HEK293 (cell line): ENCODE measurements at regions not wholly inside any gene's neighbourhood (a gene's known extent, or its start where the extent isn't known, plus 50 kb on each side); places are given as distances from the start of the nearest gene placed in this dataset.

Experiments
- CTCF ChIA-PET: fragments of 350-600 bp; formaldehyde crosslinking; extraction: SDS; loops from one replicate; lab custom pipeline; 2021; ENCODE audit warnings: antibody characterized with exemption; lab: Yijun Ruan, JAX
- POLR2A ChIA-PET: fragments of 300-600 bp; formaldehyde crosslinking; extraction: SDS; loops from one replicate; lab custom pipeline; 2020; ENCODE audit warnings: antibody characterized with exemption, inconsistent platforms; lab: Yijun Ruan, JAX
- H3K27ac ChIP-seq: fragments of 200-500 bp; sonication (Bioruptor generic); 2 replicates; pipeline ENCODE4 v1.5.1; 2014; ENCODE audit warnings: low read depth, low read length, control low read depth, inconsistent platforms; ENCODE audit errors: extremely low read depth
- H3K36me3 ChIP-seq, 2 experiments: fragments of 200-500 bp in 1 of 2; sonication (Bioruptor generic) in 1 of 2; 1 replicate in 1 of 2; 2 replicates in 1 of 2; pipeline ENCODE4 v1.5.1; 2014 to 2017; ENCODE audit warnings: inconsistent platforms in 2 of 2, low read length in 2 of 2; ENCODE audit not compliant: control insufficient read depth in 2 of 2, insufficient read depth in 1 of 2
- H3K4me1 ChIP-seq: fragments of 200-500 bp; sonication (Bioruptor generic); 2 replicates; pipeline ENCODE4 v1.5.1; 2014; ENCODE audit warnings: mild to moderate bottlenecking, low read length, inconsistent platforms; ENCODE audit not compliant: control insufficient read depth, insufficient read depth
- H3K4me3 ChIP-seq: 2 replicates; pipeline ENCODE4 v1.5.1; 2011; ENCODE audit warnings: low read depth, mild to moderate bottlenecking, control low read depth, low read length, moderate library complexity
- H3K9me3 ChIP-seq: fragments of 200-500 bp; sonication (Bioruptor generic); 2 replicates; pipeline ENCODE4 v1.5.1; 2014; ENCODE audit warnings: low read depth, low read length, inconsistent platforms; ENCODE audit not compliant: control insufficient read depth, insufficient read depth
- GFI1B ChIP-seq: fragments of 450-650 bp; formaldehyde crosslinking; IDR thresholded peaks from 2 replicates; pipeline ENCODE4 v1.5.1; 2016; ENCODE audit warnings: missing biosample characterization, missing genetic modification characterization
- GLI2 ChIP-seq: fragments of 450-650 bp; formaldehyde crosslinking; IDR thresholded peaks from 2 replicates; pipeline ENCODE4; 2017; ENCODE audit warnings: missing biosample characterization, missing genetic modification characterization, low read depth, borderline replicate concordance
- OVOL3 ChIP-seq: fragments of 450-650 bp; formaldehyde crosslinking; IDR thresholded peaks from 2 replicates; pipeline ENCODE4 v1.5.1; 2016; ENCODE audit warnings: missing biosample characterization, missing genetic modification characterization
- ZNF140 ChIP-seq: fragments of 450-650 bp; formaldehyde crosslinking; IDR thresholded peaks from 2 replicates; pipeline ENCODE4 v1.5.1; 2016; ENCODE audit warnings: missing biosample characterization, missing genetic modification characterization
- ZNF19 ChIP-seq: fragments of 450-650 bp; formaldehyde crosslinking; IDR thresholded peaks from 2 replicates; pipeline ENCODE4; 2016; ENCODE audit warnings: missing biosample characterization, missing genetic modification characterization, low read depth
- ZNF2 ChIP-seq: fragments of 450-650 bp; formaldehyde crosslinking; IDR thresholded peaks from 2 replicates; pipeline ENCODE4 v1.5.1; 2016; ENCODE audit warnings: missing biosample characterization, missing genetic modification characterization
- ZNF202 ChIP-seq: fragments of 450-650 bp; formaldehyde crosslinking; IDR thresholded peaks from 2 replicates; pipeline ENCODE4 v1.5.1; 2016; ENCODE audit warnings: missing biosample characterization, missing genetic modification characterization, borderline replicate concordance
- ZNF221 ChIP-seq: fragments of 450-650 bp; formaldehyde crosslinking; IDR thresholded peaks from 2 replicates; pipeline ENCODE4 v1.5.1; 2017; ENCODE audit warnings: missing biosample characterization, missing genetic modification characterization, borderline replicate concordance
- ZNF248 ChIP-seq: fragments of 450-650 bp; formaldehyde crosslinking; IDR thresholded peaks from 2 replicates; pipeline ENCODE4 v1.5.1; 2017; ENCODE audit warnings: missing biosample characterization, missing genetic modification characterization
- ZNF529 ChIP-seq: fragments of 450-650 bp; formaldehyde crosslinking; IDR thresholded peaks from 2 replicates; pipeline ENCODE4 v1.5.1; 2017; ENCODE audit warnings: missing genetic modification characterization, missing biosample characterization; ENCODE audit not compliant: insufficient replicate concordance
- ZNF664 ChIP-seq: fragments of 450-650 bp; formaldehyde crosslinking; IDR thresholded peaks from 2 replicates; pipeline ENCODE4 v1.5.1; 2016; ENCODE audit warnings: missing biosample characterization, missing genetic modification characterization
- ZNF707 ChIP-seq: fragments of 450-650 bp; formaldehyde crosslinking; IDR thresholded peaks from 2 replicates; pipeline ENCODE4 v1.5.1; 2016; ENCODE audit warnings: missing biosample characterization, missing genetic modification characterization
- ZNF76 ChIP-seq: fragments of 450-650 bp; formaldehyde crosslinking; IDR thresholded peaks from 2 replicates; pipeline ENCODE4; 2016; ENCODE audit warnings: low read depth, missing biosample characterization, missing genetic modification characterization, borderline replicate concordance
- ZNF791 ChIP-seq: fragments of 450-650 bp; formaldehyde crosslinking; IDR thresholded peaks from 2 replicates; pipeline ENCODE4 v1.5.1; 2016; ENCODE audit warnings: missing biosample characterization, missing genetic modification characterization
- ZNF830 ChIP-seq: fragments of 450-650 bp; IDR thresholded peaks from 2 replicates; pipeline ENCODE4 v1.5.0; 2018; ENCODE audit warnings: missing biosample characterization, missing genetic modification characterization, low read depth, mild to moderate bottlenecking, moderate library complexity
- ZNF837 ChIP-seq: fragments of 450-650 bp; formaldehyde crosslinking; IDR thresholded peaks from 2 replicates; pipeline ENCODE4 v1.5.1; 2016; ENCODE audit warnings: missing biosample characterization, missing genetic modification characterization
- ZSCAN16 ChIP-seq: fragments of 450-650 bp; formaldehyde crosslinking; IDR thresholded peaks from 2 replicates; pipeline ENCODE4 v1.5.1; 2016; ENCODE audit warnings: missing biosample characterization, missing genetic modification characterization
- TF ChIP-seq, protein P1 (sequence below): fragments of 450-650 bp; formaldehyde crosslinking; IDR thresholded peaks from 2 replicates; pipeline ENCODE4 v1.5.1; 2016; ENCODE audit warnings: missing biosample characterization, missing genetic modification characterization
- TF ChIP-seq, protein P2 (sequence below): fragments of 450-650 bp; formaldehyde crosslinking; IDR thresholded peaks from 2 replicates; pipeline ENCODE4 v1.5.1; 2017; ENCODE audit warnings: missing biosample characterization, missing genetic modification characterization
- TF ChIP-seq, protein P3 (sequence below): fragments of 450-650 bp; formaldehyde crosslinking; IDR thresholded peaks from 2 replicates; pipeline ENCODE4 v1.5.1; 2016; ENCODE audit warnings: missing biosample characterization, missing genetic modification characterization
- TF ChIP-seq, protein P4 (sequence below): IDR thresholded peaks from 2 replicates; pipeline ENCODE4 v1.6.1; 2011; ENCODE audit warnings: mild to moderate bottlenecking, low read depth, low read length, borderline replicate concordance
- TF ChIP-seq, protein P5 (sequence below): fragments of 450-650 bp; formaldehyde crosslinking; IDR thresholded peaks from 2 replicates; pipeline ENCODE4 v1.5.1; 2016; ENCODE audit warnings: missing biosample characterization, missing genetic modification characterization

DNA sequence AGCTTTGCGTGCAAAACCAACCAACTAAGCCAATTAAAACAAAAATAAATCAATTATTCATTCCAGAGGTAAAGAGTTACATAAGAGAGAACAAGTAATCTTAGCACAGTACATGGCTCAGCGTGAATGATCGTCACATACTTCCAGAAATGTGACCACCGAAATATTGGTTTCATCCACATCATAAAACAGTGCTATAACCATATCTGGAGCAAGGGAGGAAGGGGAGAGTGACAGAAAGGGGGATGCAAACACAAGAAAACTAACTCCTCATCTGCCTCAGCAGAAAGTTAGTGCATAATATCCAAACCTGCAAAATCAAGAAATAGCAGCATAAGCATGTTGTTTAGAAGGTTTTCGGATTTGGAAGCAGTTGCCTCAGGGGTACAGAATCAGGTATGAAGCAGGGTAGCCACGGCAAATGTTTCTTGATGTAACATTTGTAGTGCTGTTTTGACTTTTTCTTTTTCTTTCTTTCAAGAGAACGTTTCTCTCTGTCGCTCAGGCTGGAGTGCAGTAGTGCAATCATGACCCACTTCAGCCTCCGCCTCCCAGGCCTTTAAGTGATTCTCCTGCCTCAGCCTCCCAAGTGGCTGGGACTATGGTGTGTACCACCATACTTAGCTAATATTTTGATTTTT lies 93.9 kb upstream of the EGLN3 start (continued):
- TF ChIP-seq ZNF707 (tag by site-specific recombination) (no peak), ZNF791 (tag by site-specific recombination) (no peak), ZNF529 (no peak), GFI1B (tag by site-specific recombination) (no peak), ZNF248 (tag by site-specific recombination) (no peak), ZNF76 (tag by site-specific recombination) (no peak), ZNF664 (tag by site-specific recombination) (no peak)

DNA sequence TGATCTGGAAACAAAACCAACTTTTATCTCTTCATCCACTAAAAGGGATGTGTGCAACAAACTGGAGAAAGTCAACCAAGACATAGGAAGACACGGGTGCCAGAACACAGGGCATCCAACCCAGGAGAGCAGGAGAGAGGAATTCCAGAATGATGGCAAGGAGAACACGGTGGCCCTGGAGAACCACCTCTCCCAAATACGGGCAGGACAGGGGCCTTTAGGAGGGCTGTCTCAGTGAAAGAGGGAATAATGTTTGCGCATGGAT lies 93.4 kb upstream of the EGLN3 start:
- ChIA-PET POLR2A (no interaction called here), CTCF (no interaction called here)
- Histone ChIP-seq H3K9me3 (no peaks in the 10 kb centered on the region), H3K27ac (no peak overlapping the region), H3K4me3 (no peak overlapping the region), H3K36me3 (no peaks in the 10 kb centered on the region), H3K4me1 (no peaks in the 10 kb centered on the region)
- TF ChIP-seq, protein P1, sequence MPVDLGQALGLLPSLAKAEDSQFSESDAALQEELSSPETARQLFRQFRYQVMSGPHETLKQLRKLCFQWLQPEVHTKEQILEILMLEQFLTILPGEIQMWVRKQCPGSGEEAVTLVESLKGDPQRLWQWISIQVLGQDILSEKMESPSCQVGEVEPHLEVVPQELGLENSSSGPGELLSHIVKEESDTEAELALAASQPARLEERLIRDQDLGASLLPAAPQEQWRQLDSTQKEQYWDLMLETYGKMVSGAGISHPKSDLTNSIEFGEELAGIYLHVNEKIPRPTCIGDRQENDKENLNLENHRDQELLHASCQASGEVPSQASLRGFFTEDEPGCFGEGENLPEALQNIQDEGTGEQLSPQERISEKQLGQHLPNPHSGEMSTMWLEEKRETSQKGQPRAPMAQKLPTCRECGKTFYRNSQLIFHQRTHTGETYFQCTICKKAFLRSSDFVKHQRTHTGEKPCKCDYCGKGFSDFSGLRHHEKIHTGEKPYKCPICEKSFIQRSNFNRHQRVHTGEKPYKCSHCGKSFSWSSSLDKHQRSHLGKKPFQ (tag by site-specific recombination), result no peak
- TF ChIP-seq ZNF830 (tag by site-specific recombination) (no peak), ZNF202 (tag by site-specific recombination) (no peak)

DNA sequence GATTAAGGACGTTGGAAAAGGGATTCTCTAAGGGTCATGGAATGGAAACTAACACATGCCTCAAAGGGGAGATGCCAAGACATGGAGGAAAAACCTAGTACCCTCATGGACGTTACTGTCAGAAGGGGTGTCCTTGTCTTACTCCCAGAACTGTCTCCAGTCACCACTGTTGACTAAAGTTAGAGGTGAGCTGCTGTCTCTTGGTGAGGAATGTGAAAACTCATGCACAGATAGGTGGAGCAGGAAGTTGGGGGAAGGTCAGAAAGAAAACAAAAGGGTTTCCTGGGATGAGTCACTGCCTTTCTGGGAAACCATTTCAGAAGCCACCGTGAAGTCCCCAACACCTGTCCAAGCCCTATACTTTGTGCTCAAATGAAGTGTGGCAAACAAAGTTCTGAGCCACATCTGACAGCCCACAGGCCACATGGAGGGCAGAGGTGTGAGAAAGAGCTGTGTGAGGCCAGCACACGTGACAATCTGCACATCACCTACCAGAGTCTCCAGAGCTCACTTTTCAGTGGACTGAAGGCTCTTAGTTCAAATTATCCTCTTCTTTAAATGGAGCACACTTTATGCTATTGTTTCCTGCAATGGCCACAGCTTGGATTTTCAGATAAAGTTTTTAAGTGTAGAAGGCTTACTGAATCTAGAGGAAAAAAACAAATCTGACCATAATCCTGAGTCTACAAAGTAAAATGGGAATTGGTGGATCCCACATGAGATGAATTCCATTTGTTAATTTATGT lies 92.9 kb upstream of the EGLN3 start:
- Histone ChIP-seq H3K4me1 (no peaks in the 10 kb centered on the region), H3K27ac (no peak overlapping the region), H3K4me3 (no peak overlapping the region), H3K36me3 (no peaks in the 10 kb centered on the region), H3K9me3 (no peaks in the 10 kb centered on the region)
- ChIA-PET POLR2A (no interaction called here), CTCF (no interaction called here)
- TF ChIP-seq ZNF2 (no peak), OVOL3 (tag by site-specific recombination) (no peak), ZNF837 (tag by site-specific recombination) (no peak), ZNF140 (tag by site-specific recombination) (no peak), GLI2 (no peak), ZNF221 (tag by site-specific recombination) (no peak), ZNF19 (tag by site-specific recombination) (no peak), ZSCAN16 (tag by site-specific recombination) (no peak)
- TF ChIP-seq, protein P2, sequence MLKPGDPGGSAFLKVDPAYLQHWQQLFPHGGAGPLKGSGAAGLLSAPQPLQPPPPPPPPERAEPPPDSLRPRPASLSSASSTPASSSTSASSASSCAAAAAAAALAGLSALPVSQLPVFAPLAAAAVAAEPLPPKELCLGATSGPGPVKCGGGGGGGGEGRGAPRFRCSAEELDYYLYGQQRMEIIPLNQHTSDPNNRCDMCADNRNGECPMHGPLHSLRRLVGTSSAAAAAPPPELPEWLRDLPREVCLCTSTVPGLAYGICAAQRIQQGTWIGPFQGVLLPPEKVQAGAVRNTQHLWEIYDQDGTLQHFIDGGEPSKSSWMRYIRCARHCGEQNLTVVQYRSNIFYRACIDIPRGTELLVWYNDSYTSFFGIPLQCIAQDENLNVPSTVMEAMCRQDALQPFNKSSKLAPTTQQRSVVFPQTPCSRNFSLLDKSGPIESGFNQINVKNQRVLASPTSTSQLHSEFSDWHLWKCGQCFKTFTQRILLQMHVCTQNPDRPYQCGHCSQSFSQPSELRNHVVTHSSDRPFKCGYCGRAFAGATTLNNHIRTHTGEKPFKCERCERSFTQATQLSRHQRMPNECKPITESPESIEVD, result no peak
- TF ChIP-seq, protein P3, sequence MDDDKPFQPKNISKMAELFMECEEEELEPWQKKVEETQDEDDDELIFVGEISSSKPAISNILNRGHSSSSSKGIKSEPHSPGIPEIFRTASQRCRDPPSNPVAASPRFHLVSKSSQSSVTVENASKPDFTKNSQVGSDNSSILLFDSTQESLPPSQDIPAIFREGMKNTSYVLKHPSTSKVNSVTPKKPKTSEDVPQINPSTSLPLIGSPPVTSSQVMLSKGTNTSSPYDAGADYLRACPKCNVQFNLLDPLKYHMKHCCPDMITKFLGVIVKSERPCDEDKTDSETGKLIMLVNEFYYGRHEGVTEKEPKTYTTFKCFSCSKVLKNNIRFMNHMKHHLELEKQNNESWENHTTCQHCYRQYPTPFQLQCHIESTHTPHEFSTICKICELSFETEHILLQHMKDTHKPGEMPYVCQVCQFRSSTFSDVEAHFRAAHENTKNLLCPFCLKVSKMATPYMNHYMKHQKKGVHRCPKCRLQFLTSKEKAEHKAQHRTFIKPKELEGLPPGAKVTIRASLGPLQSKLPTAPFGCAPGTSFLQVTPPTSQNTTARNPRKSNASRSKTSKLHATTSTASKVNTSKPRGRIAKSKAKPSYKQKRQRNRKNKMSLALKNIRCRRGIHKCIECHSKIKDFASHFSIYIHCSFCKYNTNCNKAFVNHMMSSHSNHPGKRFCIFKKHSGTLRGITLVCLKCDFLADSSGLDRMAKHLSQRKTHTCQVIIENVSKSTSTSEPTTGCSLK (tag by site-specific recombination), result no peak
- TF ChIP-seq, protein P4, sequence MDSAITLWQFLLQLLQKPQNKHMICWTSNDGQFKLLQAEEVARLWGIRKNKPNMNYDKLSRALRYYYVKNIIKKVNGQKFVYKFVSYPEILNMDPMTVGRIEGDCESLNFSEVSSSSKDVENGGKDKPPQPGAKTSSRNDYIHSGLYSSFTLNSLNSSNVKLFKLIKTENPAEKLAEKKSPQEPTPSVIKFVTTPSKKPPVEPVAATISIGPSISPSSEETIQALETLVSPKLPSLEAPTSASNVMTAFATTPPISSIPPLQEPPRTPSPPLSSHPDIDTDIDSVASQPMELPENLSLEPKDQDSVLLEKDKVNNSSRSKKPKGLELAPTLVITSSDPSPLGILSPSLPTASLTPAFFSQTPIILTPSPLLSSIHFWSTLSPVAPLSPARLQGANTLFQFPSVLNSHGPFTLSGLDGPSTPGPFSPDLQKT, result no peak
- TF ChIP-seq, protein P5, sequence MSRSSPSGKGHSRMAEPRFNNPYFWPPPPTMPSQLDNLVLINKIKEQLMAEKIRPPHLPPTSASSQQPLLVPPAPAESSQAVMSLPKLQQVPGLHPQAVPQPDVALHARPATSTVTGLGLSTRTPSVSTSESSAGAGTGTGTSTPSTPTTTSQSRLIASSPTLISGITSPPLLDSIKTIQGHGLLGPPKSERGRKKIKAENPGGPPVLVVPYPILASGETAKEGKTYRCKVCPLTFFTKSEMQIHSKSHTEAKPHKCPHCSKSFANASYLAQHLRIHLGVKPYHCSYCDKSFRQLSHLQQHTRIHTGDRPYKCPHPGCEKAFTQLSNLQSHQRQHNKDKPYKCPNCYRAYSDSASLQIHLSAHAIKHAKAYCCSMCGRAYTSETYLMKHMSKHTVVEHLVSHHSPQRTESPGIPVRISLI (tag by site-specific recombination), result no peak
